Activated CD4-positive, alpha-beta memory T cell treated with anti-CD3 and anti-CD28 coated beads, Interleukin-2, amount 10 ng/mL, durations not matched to agents 7 days and 5 days (primary cell): ENCODE measurements at regions not wholly inside any gene's neighbourhood (a gene's known extent, or its start where the extent isn't known, plus 50 kb on each side); places are given as distances from the start of the nearest gene placed in this dataset.

ENCODE experiments used
- CTCF ChIA-PET: fragments of 350-600 bp; sonication (Branson Sonifier 250); formaldehyde crosslinking; loops from one replicate; lab custom pipeline; 2021; ENCODE audit warnings: antibody characterized with exemption, inconsistent platforms; lab: Charles Lee
- POLR2A ChIA-PET: fragments of 350-600 bp; sonication (Branson Sonifier 250); formaldehyde crosslinking; loops from one replicate; lab custom pipeline; 2021; ENCODE audit warnings: antibody characterized with exemption; lab: Charles Lee
- DNase-seq: peaks from one replicate; pipeline ENCODE4 v3.0.0-alpha.2; 2020
- H3K27ac Mint-ChIP-seq: one replicate; pipeline ENCODE4 v1.8.0; 2021; ENCODE audit warnings: mild to moderate bottlenecking, mixed read lengths
- H3K27me3 Mint-ChIP-seq: one replicate; pipeline ENCODE4 v1.8.0; 2021; ENCODE audit warnings: mixed read lengths
- H3K36me3 Mint-ChIP-seq: one replicate; pipeline ENCODE4 v1.8.0; 2021; ENCODE audit warnings: low read depth, mixed read lengths
- H3K4me1 Mint-ChIP-seq: one replicate; pipeline ENCODE4 v1.8.0; 2021; ENCODE audit warnings: mixed read lengths
- H3K4me3 Mint-ChIP-seq: one replicate; pipeline ENCODE4 v1.8.0; 2021; ENCODE audit warnings: mild to moderate bottlenecking, mixed read lengths
- H3K9me3 Mint-ChIP-seq: one replicate; pipeline ENCODE4 v1.8.0; 2021; ENCODE audit warnings: mixed read lengths

DNA sequence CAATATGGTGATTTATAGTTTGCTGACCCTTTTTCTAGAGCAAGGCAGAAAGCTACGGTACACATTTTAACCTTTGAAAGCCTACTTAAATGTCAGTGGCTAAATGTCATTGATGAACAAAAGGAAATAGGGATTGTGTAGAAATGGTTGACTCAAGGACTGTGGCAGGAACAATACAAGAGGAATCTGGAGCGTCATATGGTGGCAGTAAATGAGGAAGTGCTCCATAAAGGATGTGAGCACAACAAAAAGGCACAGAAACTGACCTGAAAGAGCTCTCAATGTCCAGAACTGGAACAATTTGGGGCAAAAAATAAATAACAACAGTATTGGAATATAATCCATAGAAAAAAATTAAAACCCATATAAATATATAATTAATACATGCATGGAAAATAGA lies 443.9 kb upstream of the VRK2 start:
- no peaks in the 10 kb centered on the region for H3K4me1 Mint-ChIP-seq
- no peaks in the 10 kb centered on the region for H3K36me3 Mint-ChIP-seq
- no peaks in the 10 kb centered on the region for H3K27me3 Mint-ChIP-seq
- no peak overlapping the region for H3K4me3 Mint-ChIP-seq
- peaks cover 8% of the 10 kb centered on the region for H3K9me3 Mint-ChIP-seq
- no peak for DNase-seq
- no peak overlapping the region for H3K27ac Mint-ChIP-seq
- ChIA-PET POLR2A (no interaction called here), CTCF (no interaction called here)

DNA sequence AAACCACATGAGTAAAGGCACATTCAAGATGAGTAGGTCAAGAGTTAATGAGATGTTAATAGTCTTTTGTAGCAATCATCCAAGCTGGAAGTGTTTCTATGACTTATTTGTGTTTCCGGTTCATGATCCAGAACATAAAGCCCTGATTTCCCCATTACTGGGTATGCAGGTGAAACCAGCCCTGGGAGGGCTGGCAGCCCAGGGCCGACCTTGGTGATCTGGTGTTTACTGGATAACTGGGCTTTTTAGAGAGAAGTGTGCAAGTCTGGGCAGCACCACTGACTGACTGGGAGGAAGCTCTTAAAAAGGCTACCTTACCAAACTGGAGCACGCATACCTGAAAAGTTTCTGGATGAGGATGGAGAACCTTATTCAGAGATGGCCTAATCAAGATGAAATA lies 431.6 kb upstream of the VRK2 start:
- Mint-ChIP-seq H3K9me3 (peaks cover 2% of the 10 kb centered on the region), H3K4me3 (no peak overlapping the region), H3K27ac (no peak overlapping the region), H3K4me1 (no peaks in the 10 kb centered on the region), H3K36me3 (no peaks in the 10 kb centered on the region), H3K27me3 (no peaks in the 10 kb centered on the region)
- POLR2A ChIA-PET: no interaction called here
- DNase-seq: no peak
- CTCF ChIA-PET: no interaction called here

DNA sequence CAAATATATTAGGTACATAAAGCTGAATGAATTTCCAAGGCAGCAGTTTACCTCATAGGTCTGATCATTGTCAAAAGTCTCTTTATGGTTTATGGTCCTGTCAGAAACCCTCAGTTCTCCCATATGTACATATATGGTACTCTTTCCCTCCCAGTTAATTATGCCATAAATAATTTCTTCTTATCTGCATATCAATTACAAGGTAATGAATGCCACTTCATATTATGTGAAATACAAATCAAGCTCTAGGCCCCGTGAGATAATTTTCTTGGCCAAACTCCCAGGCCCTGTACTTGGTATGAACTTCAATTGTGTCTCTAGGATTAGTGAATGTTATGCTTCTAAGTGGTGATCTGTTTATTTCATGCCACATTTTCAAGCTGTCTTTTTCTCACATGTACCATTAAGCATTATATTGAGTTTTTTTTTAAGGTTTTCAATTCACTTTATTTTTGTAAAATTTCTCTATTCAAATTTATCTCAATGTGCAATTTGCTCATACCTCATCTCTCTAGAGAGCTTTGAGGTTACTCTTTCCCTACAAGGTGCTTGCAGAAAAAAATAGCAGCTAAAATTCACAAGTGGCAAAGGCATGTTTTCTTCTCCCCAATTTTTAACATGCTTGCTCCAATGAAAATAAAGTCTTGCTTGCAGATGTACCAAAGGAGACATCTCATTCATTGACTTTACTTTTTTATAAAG lies 430.6 kb upstream of the VRK2 start:
- peaks cover 2% of the 10 kb centered on the region for H3K9me3 Mint-ChIP-seq
- no peak overlapping the region for H3K27ac Mint-ChIP-seq
- POLR2A ChIA-PET: no interaction called here

DNA sequence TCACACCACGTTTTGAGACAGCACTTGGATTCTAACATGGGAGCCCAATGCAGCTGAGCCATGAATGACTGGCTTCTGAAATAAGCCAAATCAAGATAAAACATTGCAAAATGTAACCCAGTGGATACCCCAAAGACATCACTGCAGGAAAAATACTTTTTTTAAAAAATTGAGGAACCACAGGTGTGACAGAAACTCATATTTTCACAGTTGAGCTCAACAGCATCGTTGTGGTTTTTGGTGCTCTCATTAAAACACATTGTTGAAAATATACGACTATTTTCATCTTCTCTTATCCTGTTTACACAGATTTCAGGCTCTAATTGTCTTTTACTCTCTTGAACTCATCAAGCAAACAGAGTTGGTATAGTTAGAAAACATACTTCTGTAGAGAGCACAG lies 429.3 kb upstream of the VRK2 start:
- Mint-ChIP-seq H3K4me1 (no peaks in the 10 kb centered on the region), H3K36me3 (no peaks in the 10 kb centered on the region), H3K27me3 (no peaks in the 10 kb centered on the region), H3K27ac (no peak overlapping the region), H3K4me3 (no peak overlapping the region), H3K9me3 (peaks cover 2% of the 10 kb centered on the region)
- ChIA-PET POLR2A (no interaction called here), CTCF (no interaction called here)
- no peak for DNase-seq

More for the DNA sequence above, 430.6 kb upstream of the VRK2 start:
- H3K4me1 Mint-ChIP-seq: no peaks in the 10 kb centered on the region
- H3K36me3 Mint-ChIP-seq: no peaks in the 10 kb centered on the region
- no peak overlapping the region for H3K4me3 Mint-ChIP-seq
- CTCF ChIA-PET: no interaction called here
- no peak for DNase-seq
- H3K27me3 Mint-ChIP-seq: no peaks in the 10 kb centered on the region

DNA sequence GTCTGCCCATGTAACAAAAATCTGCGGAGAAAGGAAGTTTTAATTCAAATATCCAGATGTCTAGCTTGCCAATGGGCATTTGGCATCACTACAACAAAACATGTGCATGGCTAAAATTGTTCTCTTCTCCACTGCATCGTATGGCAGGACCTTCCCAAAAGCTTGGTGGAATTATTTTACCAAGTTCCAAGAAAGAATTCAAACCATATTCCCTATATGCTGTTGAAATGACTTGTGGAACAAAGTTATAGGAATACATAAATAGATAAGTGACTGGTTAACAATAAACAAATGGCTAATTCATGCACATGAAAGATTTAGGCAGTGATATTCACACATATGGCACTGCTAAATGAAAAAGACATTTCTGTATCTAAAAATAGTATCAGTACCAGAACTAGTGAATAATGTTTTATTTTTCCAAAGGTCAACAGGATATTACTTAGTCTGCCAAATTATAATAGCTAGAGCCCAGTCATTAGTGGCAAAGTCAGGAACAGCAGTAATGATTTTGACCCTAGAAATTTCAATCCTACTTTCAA lies 425.4 kb upstream of the VRK2 start:
- POLR2A ChIA-PET: no interaction called here
- no peaks in the 10 kb centered on the region for H3K36me3 Mint-ChIP-seq
- no peak overlapping the region for H3K27ac Mint-ChIP-seq
- CTCF ChIA-PET: no interaction called here
- H3K4me1 Mint-ChIP-seq: no peaks in the 10 kb centered on the region
- no peak overlapping the region for H3K4me3 Mint-ChIP-seq
- H3K9me3 Mint-ChIP-seq: peaks cover 7% of the 10 kb centered on the region
- H3K27me3 Mint-ChIP-seq: no peaks in the 10 kb centered on the region
- DNase-seq: no peak

DNA sequence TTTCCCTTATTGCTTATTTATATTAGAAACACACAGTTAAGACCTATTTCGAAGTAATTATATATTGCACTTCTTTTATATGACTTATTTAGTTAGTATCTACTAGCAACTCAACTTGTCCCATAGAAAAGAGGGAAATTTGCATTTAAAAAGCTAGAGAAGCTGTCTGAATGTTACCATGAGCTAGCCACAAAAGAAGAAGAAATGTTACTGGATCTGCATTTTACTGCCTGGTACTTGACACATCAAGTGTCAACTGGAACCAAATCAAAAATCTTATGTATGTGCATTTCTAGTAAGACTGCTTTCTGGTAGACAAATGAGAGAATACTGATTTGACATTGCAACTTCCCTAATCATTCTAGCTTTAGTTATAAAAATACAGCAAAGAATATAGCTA lies 424.6 kb upstream of the VRK2 start:
- Mint-ChIP-seq H3K27me3 (no peaks in the 10 kb centered on the region), H3K4me1 (no peaks in the 10 kb centered on the region), H3K27ac (no peak overlapping the region), H3K9me3 (peaks cover 7% of the 10 kb centered on the region), H3K4me3 (no peak overlapping the region), H3K36me3 (no peaks in the 10 kb centered on the region)
- ChIA-PET POLR2A (no interaction called here), CTCF (no interaction called here)
- DNase-seq: no peak

DNA sequence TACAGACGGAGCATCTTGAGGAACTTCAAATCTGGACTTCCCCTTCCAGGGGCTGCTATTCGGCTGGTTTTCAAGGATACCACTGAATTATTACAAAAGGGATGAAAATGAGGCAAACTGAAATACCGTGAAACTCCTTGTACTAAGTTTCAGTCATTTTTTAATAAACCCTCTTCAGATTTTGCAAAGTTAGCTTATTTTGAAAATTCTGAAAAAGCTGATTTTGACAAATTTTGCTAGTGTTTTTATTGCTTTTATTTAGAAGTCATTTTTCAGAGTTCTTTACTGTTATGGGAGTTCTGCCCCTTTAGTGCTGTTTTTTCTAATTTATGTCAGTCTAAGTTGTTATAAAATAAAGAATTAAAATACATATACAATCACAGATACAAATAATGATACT lies 390.4 kb upstream of the VRK2 start:
- Mint-ChIP-seq H3K4me3 (no peak overlapping the region), H3K9me3 (no peaks in the 10 kb centered on the region), H3K27me3 (no peaks in the 10 kb centered on the region), H3K4me1 (no peaks in the 10 kb centered on the region), H3K36me3 (no peaks in the 10 kb centered on the region), H3K27ac (no peak overlapping the region)
- ChIA-PET POLR2A (no interaction called here), CTCF (no interaction called here)
- DNase-seq: no peak

DNA sequence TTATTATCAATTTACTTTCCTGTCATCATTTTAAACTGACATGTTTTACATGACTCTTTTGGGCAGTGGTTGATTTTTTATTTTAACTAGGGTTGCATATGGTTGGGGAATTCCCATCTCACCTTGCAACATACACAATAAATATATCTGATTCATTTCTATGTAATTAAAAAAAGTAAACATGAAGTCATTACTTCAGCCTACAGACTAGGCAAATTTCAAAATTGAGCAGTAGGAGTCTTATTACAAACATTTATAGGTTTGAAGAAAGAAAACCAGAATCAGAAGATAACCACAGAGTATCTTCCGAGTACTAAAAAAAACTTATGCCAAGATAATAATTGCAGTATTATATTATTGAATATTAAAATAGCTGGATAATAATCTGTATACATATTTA lies 377.0 kb upstream of the VRK2 start:
- no peaks in the 10 kb centered on the region for H3K9me3 Mint-ChIP-seq
- CTCF ChIA-PET: no interaction called here

DNA sequence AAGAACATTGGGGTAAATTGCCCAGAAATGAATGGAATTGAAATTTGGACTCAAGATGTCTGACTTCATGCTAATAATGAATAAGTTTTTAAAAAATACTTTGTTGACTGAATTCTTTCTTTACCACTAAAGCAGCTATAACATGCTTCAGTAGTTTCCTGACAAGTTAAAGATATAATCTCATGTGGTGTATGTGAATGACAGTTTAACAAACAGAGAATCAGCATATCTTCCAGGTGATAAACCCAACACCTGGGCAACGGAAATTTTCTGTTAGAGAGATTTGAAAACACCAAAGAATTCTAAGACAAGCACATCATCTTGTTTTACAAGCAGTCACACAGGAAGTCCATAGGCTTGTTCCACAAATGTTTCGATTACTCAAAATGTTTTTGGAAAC lies 372.6 kb upstream of the VRK2 start:
- no peaks in the 10 kb centered on the region for H3K9me3 Mint-ChIP-seq
- ChIA-PET POLR2A (no interaction called here), CTCF (no interaction called here)
- no peaks in the 10 kb centered on the region for H3K36me3 Mint-ChIP-seq
- DNase-seq: no peak
- H3K27ac Mint-ChIP-seq: no peak overlapping the region
- no peaks in the 10 kb centered on the region for H3K4me1 Mint-ChIP-seq
- H3K27me3 Mint-ChIP-seq: no peaks in the 10 kb centered on the region
- no peak overlapping the region for H3K4me3 Mint-ChIP-seq

More for the DNA sequence above, 377.0 kb upstream of the VRK2 start:
- H3K27me3 Mint-ChIP-seq: no peaks in the 10 kb centered on the region
- DNase-seq: no peak
- H3K4me1 Mint-ChIP-seq: no peaks in the 10 kb centered on the region
- POLR2A ChIA-PET: no interaction called here
- no peak overlapping the region for H3K27ac Mint-ChIP-seq
- H3K36me3 Mint-ChIP-seq: no peaks in the 10 kb centered on the region
- H3K4me3 Mint-ChIP-seq: no peak overlapping the region

DNA sequence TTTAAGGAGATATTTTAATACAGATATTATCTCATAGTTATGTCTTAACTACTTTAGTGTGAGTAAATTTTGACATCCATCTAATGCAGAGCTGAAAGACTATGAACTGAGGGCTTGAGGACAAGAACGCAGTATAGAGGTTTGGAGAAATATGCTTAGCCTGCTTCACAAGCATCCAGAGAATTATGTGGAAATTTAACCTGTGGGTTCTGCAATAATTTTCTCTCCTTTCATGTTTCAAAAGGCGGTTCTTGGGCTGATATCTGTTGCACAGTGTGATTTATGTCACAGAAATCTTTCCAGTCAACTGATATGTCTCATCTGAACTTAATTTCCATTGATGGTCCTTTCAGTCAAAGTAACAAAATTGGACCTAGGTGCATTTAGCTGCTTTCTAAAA lies 371.9 kb upstream of the VRK2 start:
- no peaks in the 10 kb centered on the region for H3K4me1 Mint-ChIP-seq
- no peaks in the 10 kb centered on the region for H3K36me3 Mint-ChIP-seq
- no peak for DNase-seq
- no peaks in the 10 kb centered on the region for H3K9me3 Mint-ChIP-seq
- no peak overlapping the region for H3K27ac Mint-ChIP-seq
- no peaks in the 10 kb centered on the region for H3K27me3 Mint-ChIP-seq
- no peak overlapping the region for H3K4me3 Mint-ChIP-seq
- ChIA-PET POLR2A (no interaction called here), CTCF (no interaction called here)

DNA sequence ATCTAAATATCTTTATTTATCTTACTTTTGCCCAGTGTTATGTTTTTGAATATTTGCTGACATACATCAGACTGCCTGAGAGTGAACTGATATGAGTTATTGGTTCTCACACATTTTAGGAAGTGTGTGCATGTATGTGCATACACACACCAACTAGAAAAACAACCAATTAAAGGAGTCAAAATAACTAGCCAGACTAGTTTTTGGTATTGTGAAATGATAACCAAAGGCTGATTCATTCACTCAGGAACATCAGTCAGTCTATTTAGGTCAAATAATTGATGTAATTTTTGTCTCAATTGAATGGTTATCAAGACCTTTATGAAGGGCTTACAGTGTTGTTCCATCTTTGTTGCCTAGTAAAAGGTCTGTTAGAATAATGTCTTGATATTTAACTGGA lies 369.3 kb upstream of the VRK2 start:
- no peak for DNase-seq
- Mint-ChIP-seq H3K36me3 (no peaks in the 10 kb centered on the region), H3K4me3 (no peak overlapping the region), H3K4me1 (no peaks in the 10 kb centered on the region), H3K27me3 (no peaks in the 10 kb centered on the region), H3K9me3 (no peaks in the 10 kb centered on the region), H3K27ac (no peak overlapping the region)
- ChIA-PET POLR2A (no interaction called here), CTCF (no interaction called here)

DNA sequence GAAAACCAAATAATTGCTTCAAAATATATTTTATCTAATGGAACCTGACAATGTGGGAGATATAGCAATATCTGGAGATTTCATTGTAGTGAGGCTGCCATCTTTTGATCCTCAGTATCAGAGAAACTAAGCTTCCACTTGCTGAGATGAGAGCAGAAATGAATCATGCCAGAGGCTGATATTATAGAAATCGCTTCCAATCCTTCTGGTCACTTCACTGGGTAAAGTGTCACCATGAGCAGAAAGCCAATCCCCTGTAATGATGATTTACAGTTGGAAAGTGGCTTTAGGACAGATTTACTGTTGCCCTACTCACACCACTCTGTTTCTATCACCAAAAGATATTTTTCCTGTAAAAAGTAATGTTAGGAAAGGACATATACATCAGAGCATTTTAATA lies 365.0 kb upstream of the VRK2 start:
- ChIA-PET CTCF (no interaction called here), POLR2A (no interaction called here)
- H3K9me3 Mint-ChIP-seq: peaks cover 3% of the 10 kb centered on the region

DNA sequence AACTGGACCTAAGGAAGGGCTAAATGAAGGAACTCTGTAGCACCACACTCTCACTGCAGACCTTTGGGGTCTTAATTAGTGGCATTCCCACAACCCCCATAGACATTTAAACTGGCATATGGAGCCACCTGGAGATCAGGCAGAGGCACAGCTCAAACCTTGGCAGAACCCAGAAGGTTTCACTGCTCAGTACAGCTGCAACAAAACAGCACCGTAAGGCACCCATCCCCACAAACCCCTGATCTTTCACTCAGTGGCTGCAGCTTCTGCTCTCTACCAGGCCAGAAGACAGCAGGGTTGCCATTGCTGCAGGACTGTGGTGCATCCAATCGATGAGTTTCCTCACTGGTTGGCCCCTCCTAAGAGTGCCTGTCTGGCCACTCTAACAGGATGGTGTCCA lies 361.6 kb upstream of the VRK2 start:
- CTCF ChIA-PET: no interaction called here
- no peaks in the 10 kb centered on the region for H3K36me3 Mint-ChIP-seq
- H3K27me3 Mint-ChIP-seq: no peaks in the 10 kb centered on the region

More for the DNA sequence above, 365.0 kb upstream of the VRK2 start:
- Mint-ChIP-seq H3K4me3 (no peak overlapping the region), H3K27ac (no peak overlapping the region), H3K27me3 (no peaks in the 10 kb centered on the region), H3K36me3 (no peaks in the 10 kb centered on the region), H3K4me1 (no peaks in the 10 kb centered on the region)
- DNase-seq: no peak

DNA sequence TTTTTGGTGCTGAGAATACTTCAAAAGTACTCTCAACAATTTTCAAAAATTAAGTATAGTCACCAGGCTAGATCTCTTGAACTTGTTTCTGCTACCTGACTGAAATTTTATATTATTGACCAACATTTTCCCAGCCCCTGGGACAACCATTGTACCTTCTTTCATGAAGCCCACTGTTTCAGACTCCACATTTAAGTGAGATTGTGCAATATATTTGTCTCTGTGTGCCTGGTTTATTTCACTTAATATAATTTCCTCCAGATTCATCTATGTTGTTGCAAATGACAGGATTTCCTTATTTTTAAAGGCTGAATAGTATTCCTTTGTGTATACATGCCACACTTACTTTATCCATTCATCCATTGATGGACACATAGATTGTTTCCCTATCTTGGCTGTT lies 354.2 kb upstream of the VRK2 start:
- ChIA-PET POLR2A (no interaction called here), CTCF (no interaction called here)
- no peak overlapping the region for H3K4me3 Mint-ChIP-seq
- H3K27me3 Mint-ChIP-seq: no peaks in the 10 kb centered on the region
- no peaks in the 10 kb centered on the region for H3K4me1 Mint-ChIP-seq
- H3K36me3 Mint-ChIP-seq: no peaks in the 10 kb centered on the region
- no peak for DNase-seq
- no peak overlapping the region for H3K27ac Mint-ChIP-seq
- H3K9me3 Mint-ChIP-seq: peaks cover 7% of the 10 kb centered on the region

More for the DNA sequence above, 361.6 kb upstream of the VRK2 start:
- peaks cover 9% of the 10 kb centered on the region for H3K9me3 Mint-ChIP-seq
- POLR2A ChIA-PET: no interaction called here
- no peak overlapping the region for H3K4me3 Mint-ChIP-seq
- no peak overlapping the region for H3K27ac Mint-ChIP-seq
- no peak for DNase-seq
- H3K4me1 Mint-ChIP-seq: no peaks in the 10 kb centered on the region
